Mesothelial cell of epicardium (in vitro differentiated cells): ENCODE measurements at regions not wholly inside any gene's neighbourhood (a gene's known extent, or its start where the extent isn't known, plus 50 kb on each side); places are given as distances from the start of the nearest gene placed in this dataset.

Experiments used
- DNase-seq, 2 experiments: peaks; one replicate each; pipeline ENCODE4 v3.0.0; 2021; ENCODE audit warnings: low spot score in 2 of 2; ENCODE audit not compliant: unreplicated experiment in 2 of 2
- H3K27ac Mint-ChIP-seq: 2 replicates; pipeline ENCODE4 v1.8.0; 2021; ENCODE audit warnings: mixed read lengths
- H3K27me3 Mint-ChIP-seq: 2 replicates; pipeline ENCODE4 v1.8.0; 2021; ENCODE audit warnings: low read depth, mixed read lengths
- H3K36me3 Mint-ChIP-seq: 2 replicates; pipeline ENCODE4 v1.8.0; 2021; ENCODE audit warnings: mixed read lengths
- H3K4me1 Mint-ChIP-seq: 2 replicates; pipeline ENCODE4 v1.8.0; 2021; ENCODE audit warnings: mixed read lengths
- H3K4me3 Mint-ChIP-seq: 2 replicates; pipeline ENCODE4 v1.8.0; 2021; ENCODE audit warnings: mild to moderate bottlenecking, moderate library complexity, mixed read lengths
- H3K9me3 Mint-ChIP-seq: 2 replicates; pipeline ENCODE4 v1.8.0; 2021; ENCODE audit warnings: mixed read lengths
- CTCF ChIP-seq: fragments of 200-600 bp; sonication (generic); IDR thresholded peaks from one replicate; pipeline ENCODE4 v1.5.0; 2021; ENCODE audit warnings: antibody characterized with exemption; ENCODE audit not compliant: unreplicated experiment

GRCh38 chr2:16050261-16050907 lies 110.0 kb downstream of the MYCN start:
- no peak overlapping the region for H3K27ac Mint-ChIP-seq
- H3K4me1 Mint-ChIP-seq: peaks cover under 1% of the 10 kb centered on the region
- no peak overlapping the region for H3K4me3 Mint-ChIP-seq
- H3K36me3 Mint-ChIP-seq: no peaks in the 10 kb centered on the region
- TF ChIP-seq CTCF: no peak
- no peak for DNase-seq
- no peaks in the 10 kb centered on the region for H3K27me3 Mint-ChIP-seq
- H3K9me3 Mint-ChIP-seq: peaks cover 11% of the 10 kb centered on the region

GRCh38 chr2:16049406-16049805 lies 109.1 kb downstream of the MYCN start:
- H3K27me3 Mint-ChIP-seq: no peaks in the 10 kb centered on the region
- no peak overlapping the region for H3K27ac Mint-ChIP-seq
- DNase-seq: no peak
- no peak overlapping the region for H3K4me3 Mint-ChIP-seq
- H3K4me1 Mint-ChIP-seq: no peaks in the 10 kb centered on the region
- TF ChIP-seq CTCF: no peak
- peaks cover 11% of the 10 kb centered on the region for H3K9me3 Mint-ChIP-seq
- no peaks in the 10 kb centered on the region for H3K36me3 Mint-ChIP-seq

GRCh38 chr2:16048466-16048865 lies 108.1 kb downstream of the MYCN start:
- Mint-ChIP-seq H3K36me3 (no peaks in the 10 kb centered on the region), H3K4me1 (no peaks in the 10 kb centered on the region), H3K9me3 (peaks cover 11% of the 10 kb centered on the region), H3K4me3 (no peak overlapping the region), H3K27ac (no peak overlapping the region), H3K27me3 (no peaks in the 10 kb centered on the region)
- DNase-seq: no peak
- no peak for TF ChIP-seq CTCF

- Mint-ChIP-seq H3K4me1 (no peaks in the 10 kb centered on the region), H3K9me3 (peaks cover 11% of the 10 kb centered on the region), H3K27ac (no peak overlapping the region), H3K27me3 (no peaks in the 10 kb centered on the region), H3K4me3 (no peak overlapping the region), H3K36me3 (no peaks in the 10 kb centered on the region)
- TF ChIP-seq CTCF: no peak
- no peak for DNase-seq
Observed at GRCh38 chr2:16047701-16048100, 107.4 kb downstream of the MYCN start.

GRCh38 chr2:16046649-16047048 lies 106.3 kb downstream of the MYCN start:
- DNase-seq: no peak
- no peak for TF ChIP-seq CTCF
- Mint-ChIP-seq H3K9me3 (peaks cover 11% of the 10 kb centered on the region), H3K36me3 (no peaks in the 10 kb centered on the region), H3K4me3 (no peak overlapping the region), H3K4me1 (no peaks in the 10 kb centered on the region), H3K27ac (no peak overlapping the region), H3K27me3 (no peaks in the 10 kb centered on the region)
